ENCODE measurements at regions not wholly inside any gene's neighbourhood (a gene's known extent, or its start where the extent isn't known, plus 50 kb on each side); places are given as distances from the start of the nearest gene placed in this dataset.
"Not testable (repeated sequence)": the region's sequence is repeated elsewhere in the genome, so short reads cannot be mapped to it uniquely, and the experiment has no call there.

- H3K4me3 ChIP-seq (ENCODE audit: low read depth, low read length) = no peak overlapping the region
- DNase-seq (ENCODE audit: low read depth) = no peak
Observed at GRCh38 chr12:59329462-59329861, 266.4 kb upstream of the SLC16A7 start.

GRCh38 chr12:59328395-59329075 lies 267.3 kb upstream of the SLC16A7 start:
- H3K4me3 ChIP-seq (ENCODE audit: low read depth, low read length); DNase-seq (ENCODE audit: low read depth): not testable (repeated sequence)

More at GRCh38 chr12:59329462-59329861, 266.4 kb upstream of the SLC16A7 start:
- TF ChIP-seq CTCF (IDR thresholded peaks at IDR 0.05; ENCODE audit: low read depth, low read length, missing control alignments) = no peak

- DNase-seq (ENCODE audit: low read depth); H3K4me3 ChIP-seq (ENCODE audit: low read depth, low read length): not testable (repeated sequence)
Observed at GRCh38 chr12:59326457-59326856, 269.4 kb upstream of the SLC16A7 start.

GRCh38 chr12:59322473-59322872 lies 273.4 kb upstream of the SLC16A7 start:
- no peak for TF ChIP-seq CTCF (IDR thresholded peaks at IDR 0.05; ENCODE audit: low read depth, low read length, missing control alignments)
- no peak overlapping the region for H3K4me3 ChIP-seq (ENCODE audit: low read depth, low read length)
- DNase-seq (ENCODE audit: low read depth) = no peak

GRCh38 chr12:59321278-59321677 lies 274.6 kb upstream of the SLC16A7 start:
- TF ChIP-seq CTCF (IDR thresholded peaks at IDR 0.05; ENCODE audit: low read depth, low read length, missing control alignments) = no peak
- no peak overlapping the region for H3K4me3 ChIP-seq (ENCODE audit: low read depth, low read length)
- DNase-seq (ENCODE audit: low read depth) = no peak

- no peak overlapping the region for H3K4me3 ChIP-seq (ENCODE audit: low read depth, low read length)
- TF ChIP-seq CTCF (IDR thresholded peaks at IDR 0.05; ENCODE audit: low read depth, low read length, missing control alignments) = no peak
- no peak for DNase-seq (ENCODE audit: low read depth)
Observed at GRCh38 chr12:59320112-59320511, 275.7 kb upstream of the SLC16A7 start.

- no peak overlapping the region for H3K4me3 ChIP-seq (ENCODE audit: low read depth, low read length)
- DNase-seq (ENCODE audit: low read depth) = no peak
- TF ChIP-seq CTCF (IDR thresholded peaks at IDR 0.05; ENCODE audit: low read depth, low read length, missing control alignments) = no peak
Observed at GRCh38 chr12:59318940-59319339, 276.9 kb upstream of the SLC16A7 start.

GRCh38 chr12:59317598-59317997 lies 278.2 kb upstream of the SLC16A7 start:
- no peak for TF ChIP-seq CTCF (IDR thresholded peaks at IDR 0.05; ENCODE audit: low read depth, low read length, missing control alignments)
- no peak for DNase-seq (ENCODE audit: low read depth)

More at GRCh38 chr12:59317598-59317997, 278.2 kb upstream of the SLC16A7 start:
- H3K4me3 ChIP-seq (ENCODE audit: low read depth, low read length) = no peak overlapping the region
